Ascending aorta (tissue), 2 donors: ENCODE measurements at regions not wholly inside any gene's neighbourhood (a gene's known extent, or its start where the extent isn't known, plus 50 kb on each side); places are given as distances from the start of the nearest gene placed in this dataset.

Source experiments
- DNase-seq, 2 donors: peaks; one replicate each; pipeline ENCODE4 v3.0.0-alpha.2; 2019; ENCODE audit warnings: low spot score in 2 of 2
- H3K27ac ChIP-seq, 2 donors: fragments of 200-600 bp; sonication (generic); one replicate each; pipeline ENCODE4 v1.5.1; 2016 to 2017; ENCODE audit warnings: mild to moderate bottlenecking in 1 of 2
- H3K27me3 ChIP-seq: fragments of 200-600 bp; sonication (generic); one replicate; pipeline ENCODE4 v1.5.1; 2017
- H3K36me3 ChIP-seq, 2 donors: fragments of 200-600 bp; sonication (generic); one replicate each; pipeline ENCODE4 v1.5.1; 2016
- H3K4me1 ChIP-seq, 2 donors: fragments of 200-600 bp; sonication (generic); one replicate each; pipeline ENCODE4 v1.5.1; 2016 to 2017; ENCODE audit warnings: mild to moderate bottlenecking in 1 of 2
- H3K4me3 ChIP-seq, 2 donors: fragments of 200-600 bp; sonication (generic); one replicate each; pipeline ENCODE4 v1.5.1; 2016 to 2017; ENCODE audit warnings: mild to moderate bottlenecking in 1 of 2
- H3K9me3 ChIP-seq, 2 donors: fragments of 200-600 bp; sonication (generic); one replicate each; pipeline ENCODE4 v1.5.1; 2016
- intact Hi-C: fragments of 100-400 bp; cut with DNase I; formaldehyde crosslinking; loops from one replicate; pipeline ENCODE4 v1.15.1; 2023
- TF ChIP-seq, protein P1 (sequence below), 3 experiments: fragments of 200-600 bp in 2 of 3; fragments of 450-650 bp in 1 of 3; sonication (generic) in 2 of 3; IDR thresholded peaks; one replicate each; pipeline ENCODE4 v1.5.1; 2016 to 2019; ENCODE audit warnings: antibody characterized with exemption in 3 of 3, mild to moderate bottlenecking in 1 of 3, moderate library complexity in 1 of 3

DNA sequence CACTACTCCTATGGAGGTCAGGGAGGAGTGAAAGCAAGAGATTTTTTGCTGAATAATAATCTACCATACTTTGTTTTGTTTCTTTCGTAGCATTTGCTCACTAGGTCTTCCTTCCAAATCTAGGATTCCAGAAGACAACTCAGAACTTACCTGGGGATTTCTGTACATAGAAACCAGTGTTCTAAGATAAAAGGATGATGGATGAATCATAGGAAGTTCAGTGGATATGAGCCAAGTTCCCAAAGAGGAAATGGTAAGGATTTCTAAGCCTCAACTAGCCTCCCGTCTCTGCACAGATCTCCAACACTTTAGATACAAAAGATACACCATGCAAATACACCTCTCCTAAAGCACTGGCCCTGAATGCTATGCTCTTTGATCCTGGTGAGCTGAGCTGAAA, 283.9 kb downstream of the TAFA4 start:
- Histone ChIP-seq H3K4me1 (no peaks in the 10 kb centered on the region), H3K9me3 (no peaks in the 10 kb centered on the region), H3K27me3 (no peaks in the 10 kb centered on the region), H3K27ac (no peak overlapping the region), H3K4me3 (no peak overlapping the region), H3K36me3 (no peaks in the 10 kb centered on the region)
- TF ChIP-seq, protein P1, sequence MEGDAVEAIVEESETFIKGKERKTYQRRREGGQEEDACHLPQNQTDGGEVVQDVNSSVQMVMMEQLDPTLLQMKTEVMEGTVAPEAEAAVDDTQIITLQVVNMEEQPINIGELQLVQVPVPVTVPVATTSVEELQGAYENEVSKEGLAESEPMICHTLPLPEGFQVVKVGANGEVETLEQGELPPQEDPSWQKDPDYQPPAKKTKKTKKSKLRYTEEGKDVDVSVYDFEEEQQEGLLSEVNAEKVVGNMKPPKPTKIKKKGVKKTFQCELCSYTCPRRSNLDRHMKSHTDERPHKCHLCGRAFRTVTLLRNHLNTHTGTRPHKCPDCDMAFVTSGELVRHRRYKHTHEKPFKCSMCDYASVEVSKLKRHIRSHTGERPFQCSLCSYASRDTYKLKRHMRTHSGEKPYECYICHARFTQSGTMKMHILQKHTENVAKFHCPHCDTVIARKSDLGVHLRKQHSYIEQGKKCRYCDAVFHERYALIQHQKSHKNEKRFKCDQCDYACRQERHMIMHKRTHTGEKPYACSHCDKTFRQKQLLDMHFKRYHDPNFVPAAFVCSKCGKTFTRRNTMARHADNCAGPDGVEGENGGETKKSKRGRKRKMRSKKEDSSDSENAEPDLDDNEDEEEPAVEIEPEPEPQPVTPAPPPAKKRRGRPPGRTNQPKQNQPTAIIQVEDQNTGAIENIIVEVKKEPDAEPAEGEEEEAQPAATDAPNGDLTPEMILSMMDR (IDR thresholded peaks at IDR 0.05), result no peak
- intact Hi-C loops, result no loop called here
- DNase-seq, result no peak

DNA sequence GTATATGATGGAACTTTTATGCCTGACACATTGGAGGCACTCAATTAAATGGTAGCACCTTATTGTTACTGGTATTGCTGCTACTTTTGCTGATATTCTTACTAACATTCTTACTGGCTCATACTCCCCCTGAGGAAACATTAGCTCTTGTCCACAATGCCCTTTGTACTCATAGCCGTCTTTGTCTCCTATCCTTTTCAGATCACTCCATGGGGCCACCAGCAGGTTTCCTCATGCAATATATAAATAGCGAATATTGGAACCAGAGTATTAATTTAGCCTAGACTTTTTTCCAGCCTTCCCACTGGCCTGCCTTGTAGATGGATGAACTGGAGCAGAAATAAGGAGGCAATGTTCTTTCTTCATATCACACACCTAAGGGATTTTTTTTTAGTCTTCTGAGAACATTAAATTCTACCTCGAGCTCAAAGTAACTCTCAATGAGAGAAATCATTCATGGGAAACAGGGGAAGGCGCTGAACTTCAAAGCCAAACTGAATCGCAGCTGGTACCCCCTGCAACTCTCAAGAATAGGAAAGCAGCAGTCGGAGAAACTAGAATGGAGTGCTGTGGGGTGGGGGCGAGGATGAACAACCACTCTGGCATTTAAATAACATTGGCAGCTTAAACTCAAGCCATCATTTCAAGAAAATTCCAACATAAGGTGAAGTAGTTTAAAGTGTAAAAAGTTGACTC, 300.3 kb downstream of the TAFA4 start:
- no peak overlapping the region for H3K4me3 ChIP-seq
- no peaks in the 10 kb centered on the region for H3K9me3 ChIP-seq
- H3K27ac ChIP-seq, result no peak overlapping the region
- H3K4me1 ChIP-seq, result no peaks in the 10 kb centered on the region
- H3K27me3 ChIP-seq, result no peaks in the 10 kb centered on the region
- intact Hi-C loops, result no loop called here
- TF ChIP-seq, protein P1 (IDR thresholded peaks at IDR 0.05), result no peak
- DNase-seq, result no peak
- no peaks in the 10 kb centered on the region for H3K36me3 ChIP-seq

DNA sequence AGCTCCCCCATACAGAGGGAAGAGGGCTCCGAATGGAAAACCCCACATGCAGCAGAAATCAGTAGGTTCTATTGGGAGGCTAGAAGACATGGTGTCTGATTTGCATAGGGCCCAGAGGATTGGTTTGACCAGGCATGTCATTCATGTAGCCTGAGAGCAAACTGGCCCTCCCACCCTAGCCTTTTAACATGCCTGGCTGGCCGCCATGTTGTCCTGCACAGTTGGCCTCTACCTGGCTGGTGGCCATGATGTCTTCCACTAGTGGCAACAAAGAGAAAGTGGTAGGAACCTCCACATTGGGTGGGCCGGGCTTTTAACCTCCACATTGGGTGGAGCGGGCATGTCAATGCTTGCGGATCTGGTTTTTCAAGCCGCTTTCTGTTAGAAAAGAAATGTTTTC, 312.1 kb downstream of the TAFA4 start:
- no peak for DNase-seq
- Histone ChIP-seq H3K4me3 (no peak overlapping the region), H3K4me1 (no peaks in the 10 kb centered on the region), H3K27me3 (no peaks in the 10 kb centered on the region), H3K36me3 (no peaks in the 10 kb centered on the region), H3K27ac (no peak overlapping the region), H3K9me3 (no peaks in the 10 kb centered on the region)
- TF ChIP-seq, protein P1 (IDR thresholded peaks at IDR 0.05), result no peak
- intact Hi-C loops, result no loop called here

DNA sequence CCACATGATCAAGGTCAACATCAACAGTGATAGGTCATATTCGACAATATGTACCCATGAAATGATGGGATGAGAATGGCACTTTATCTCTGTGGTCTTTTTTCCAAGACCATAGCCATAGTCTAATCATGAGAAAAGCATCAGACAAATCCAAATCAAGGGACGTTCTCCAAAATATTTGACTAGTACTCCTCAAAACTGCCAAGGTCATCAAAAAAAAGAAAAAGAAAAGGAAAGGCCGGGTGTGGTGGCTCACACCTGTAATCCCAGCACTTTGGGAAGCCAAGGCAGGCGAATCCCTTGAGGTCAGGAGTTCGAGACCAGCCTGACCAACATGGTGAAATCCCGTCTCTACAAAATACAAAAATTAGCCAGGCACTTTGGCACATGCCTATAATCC, 318.3 kb downstream of the TAFA4 start:
- no peak overlapping the region for H3K27ac ChIP-seq
- no peaks in the 10 kb centered on the region for H3K9me3 ChIP-seq
- no peaks in the 10 kb centered on the region for H3K27me3 ChIP-seq
- no peaks in the 10 kb centered on the region for H3K36me3 ChIP-seq
- intact Hi-C loops, result no loop called here
- DNase-seq, result no peak
- H3K4me3 ChIP-seq, result no peak overlapping the region
- no peaks in the 10 kb centered on the region for H3K4me1 ChIP-seq
- TF ChIP-seq, protein P1 (IDR thresholded peaks at IDR 0.05), result no peak

DNA sequence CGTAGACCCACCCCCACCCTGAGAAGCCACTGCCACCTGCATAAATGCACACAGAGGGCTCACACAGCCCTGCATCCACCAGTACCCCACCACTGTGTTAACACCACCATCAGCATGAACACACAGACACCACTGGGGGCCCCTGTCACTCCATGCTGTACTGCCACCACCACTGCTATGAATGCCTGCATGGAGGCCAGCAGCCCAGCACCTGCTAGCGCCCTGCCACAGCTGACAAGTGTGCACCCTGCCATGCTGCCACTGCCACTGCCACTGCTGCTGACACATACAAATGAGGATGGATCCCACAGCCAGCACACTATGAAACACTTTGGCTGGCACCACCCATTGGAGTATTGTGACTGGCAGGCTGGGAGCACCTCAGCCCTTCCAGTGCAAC, 361.0 kb downstream of the TAFA4 start:
- DNase-seq, result peak in 1 of 2 donors; percentile 62
- intact Hi-C loops, result no loop called here
- no peak overlapping the region for H3K27ac ChIP-seq
- TF ChIP-seq, protein P1 (IDR thresholded peaks at IDR 0.05), result no peak
- no peak overlapping the region for H3K4me3 ChIP-seq
- H3K4me1 ChIP-seq, result no peaks in the 10 kb centered on the region
- no peaks in the 10 kb centered on the region for H3K9me3 ChIP-seq
- H3K36me3 ChIP-seq, result no peaks in the 10 kb centered on the region
- no peaks in the 10 kb centered on the region for H3K27me3 ChIP-seq

DNA sequence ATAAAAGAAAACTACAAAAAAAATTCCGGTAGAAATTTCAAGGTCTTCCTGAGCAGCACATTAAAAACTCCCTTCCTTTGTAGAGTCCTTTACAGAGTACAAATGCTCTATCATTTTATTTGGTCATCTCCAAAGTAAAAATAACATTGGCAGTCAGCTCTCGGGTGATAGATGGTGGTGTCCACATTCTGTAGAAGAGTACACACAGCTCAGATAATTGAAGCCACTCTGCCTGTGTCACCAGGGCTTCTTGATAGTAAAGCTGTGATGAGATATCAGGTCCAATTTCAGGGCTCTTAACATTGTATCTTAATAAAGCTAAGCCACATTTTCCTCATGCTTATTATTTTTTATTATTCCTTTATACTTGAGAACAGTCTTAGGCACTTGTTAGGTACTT, 371.6 kb downstream of the TAFA4 start:
- no peak overlapping the region for H3K4me3 ChIP-seq
- H3K9me3 ChIP-seq, result no peaks in the 10 kb centered on the region
- no peaks in the 10 kb centered on the region for H3K27me3 ChIP-seq
- intact Hi-C loops, result no loop called here
- no peaks in the 10 kb centered on the region for H3K4me1 ChIP-seq
- no peak overlapping the region for H3K27ac ChIP-seq
- DNase-seq, result no peak
- TF ChIP-seq, protein P1 (IDR thresholded peaks at IDR 0.05), result no peak
- H3K36me3 ChIP-seq, result no peaks in the 10 kb centered on the region
